Endothelial cell (in vitro differentiated cells): ENCODE measurements at regions not wholly inside any gene's neighbourhood (a gene's known extent, or its start where the extent isn't known, plus 50 kb on each side); places are given as distances from the start of the nearest gene placed in this dataset.

Experiments used
- DNase-seq: peaks from one replicate; pipeline ENCODE4 v3.0.0; 2021; ENCODE audit warnings: low spot score
- H3K27ac Mint-ChIP-seq: one replicate; pipeline ENCODE4 v1.8.0; 2021; ENCODE audit warnings: mixed read lengths, inconsistent platforms; ENCODE audit not compliant: unreplicated experiment
- H3K27me3 Mint-ChIP-seq: one replicate; pipeline ENCODE4 v1.8.0; 2021; ENCODE audit warnings: mild to moderate bottlenecking, moderate library complexity, mixed read lengths, inconsistent platforms; ENCODE audit not compliant: unreplicated experiment
- H3K36me3 Mint-ChIP-seq: one replicate; pipeline ENCODE4 v1.8.0; 2021; ENCODE audit warnings: mild to moderate bottlenecking, low read depth, mixed read lengths, inconsistent platforms; ENCODE audit not compliant: unreplicated experiment
- H3K4me1 Mint-ChIP-seq: one replicate; pipeline ENCODE4 v1.8.0; 2021; ENCODE audit warnings: mild to moderate bottlenecking, mixed read lengths, inconsistent platforms; ENCODE audit not compliant: unreplicated experiment
- H3K4me3 Mint-ChIP-seq: one replicate; pipeline ENCODE4 v1.8.0; 2021; ENCODE audit warnings: mild to moderate bottlenecking, mixed read lengths, inconsistent platforms; ENCODE audit not compliant: unreplicated experiment
- H3K9me3 Mint-ChIP-seq: one replicate; pipeline ENCODE4 v1.8.0; 2021; ENCODE audit warnings: mixed read lengths, inconsistent platforms; ENCODE audit not compliant: unreplicated experiment
- TF ChIP-seq, protein P1 (sequence below): fragments of 200-600 bp; sonication (generic); IDR thresholded peaks from one replicate; pipeline ENCODE4 v1.5.0; 2021; ENCODE audit warnings: antibody characterized with exemption; ENCODE audit not compliant: unreplicated experiment

DNA sequence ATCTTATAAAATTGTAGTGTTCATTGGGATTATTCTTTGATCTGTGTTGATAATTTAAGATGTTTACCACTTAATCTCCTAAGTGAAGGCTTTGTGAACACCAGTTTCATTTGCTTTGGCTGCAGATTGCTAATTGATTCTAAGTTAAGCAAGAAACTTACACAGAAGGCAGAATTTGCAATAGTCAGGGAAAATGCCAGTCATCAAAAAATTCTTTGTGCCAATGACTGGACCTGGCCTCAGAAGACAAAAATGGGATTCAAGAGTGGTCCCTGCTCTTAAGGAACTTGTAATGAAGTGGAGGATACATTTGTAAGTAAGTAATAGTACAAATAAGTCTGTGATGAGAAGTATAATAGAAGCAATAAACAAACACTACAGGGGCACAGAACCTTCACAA is 63.3 kb upstream of the EXOC2 start:
- Mint-ChIP-seq H3K4me3 (no peak overlapping the region), H3K27me3 (no peaks in the 10 kb centered on the region), H3K27ac (no peak overlapping the region), H3K4me1 (no peaks in the 10 kb centered on the region), H3K9me3 (no peaks in the 10 kb centered on the region), H3K36me3 (no peaks in the 10 kb centered on the region)
- DNase-seq = no peak
- TF ChIP-seq, protein P1, sequence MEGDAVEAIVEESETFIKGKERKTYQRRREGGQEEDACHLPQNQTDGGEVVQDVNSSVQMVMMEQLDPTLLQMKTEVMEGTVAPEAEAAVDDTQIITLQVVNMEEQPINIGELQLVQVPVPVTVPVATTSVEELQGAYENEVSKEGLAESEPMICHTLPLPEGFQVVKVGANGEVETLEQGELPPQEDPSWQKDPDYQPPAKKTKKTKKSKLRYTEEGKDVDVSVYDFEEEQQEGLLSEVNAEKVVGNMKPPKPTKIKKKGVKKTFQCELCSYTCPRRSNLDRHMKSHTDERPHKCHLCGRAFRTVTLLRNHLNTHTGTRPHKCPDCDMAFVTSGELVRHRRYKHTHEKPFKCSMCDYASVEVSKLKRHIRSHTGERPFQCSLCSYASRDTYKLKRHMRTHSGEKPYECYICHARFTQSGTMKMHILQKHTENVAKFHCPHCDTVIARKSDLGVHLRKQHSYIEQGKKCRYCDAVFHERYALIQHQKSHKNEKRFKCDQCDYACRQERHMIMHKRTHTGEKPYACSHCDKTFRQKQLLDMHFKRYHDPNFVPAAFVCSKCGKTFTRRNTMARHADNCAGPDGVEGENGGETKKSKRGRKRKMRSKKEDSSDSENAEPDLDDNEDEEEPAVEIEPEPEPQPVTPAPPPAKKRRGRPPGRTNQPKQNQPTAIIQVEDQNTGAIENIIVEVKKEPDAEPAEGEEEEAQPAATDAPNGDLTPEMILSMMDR = no peak

DNA sequence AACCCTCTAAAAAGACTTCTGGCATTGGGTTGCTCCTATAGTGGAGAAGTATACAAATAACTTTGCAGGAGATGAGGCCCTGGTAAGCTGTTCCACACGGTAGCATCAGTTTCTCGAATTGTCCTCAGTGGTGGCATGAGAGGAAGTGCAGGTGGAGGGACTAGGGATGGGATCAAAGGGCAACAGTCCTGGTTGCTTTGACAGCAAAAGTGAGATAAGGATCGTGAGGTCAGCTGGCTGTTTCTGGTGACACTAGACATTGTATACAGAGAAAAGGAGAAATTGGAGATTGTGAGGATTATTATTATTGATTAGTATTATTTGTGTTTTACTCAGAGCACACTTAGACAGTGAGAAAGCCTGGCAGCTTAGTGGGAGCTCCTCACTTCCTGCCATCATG is 61.3 kb upstream of the EXOC2 start:
- H3K4me3 Mint-ChIP-seq = no peak overlapping the region
- no peak overlapping the region for H3K27ac Mint-ChIP-seq
- H3K27me3 Mint-ChIP-seq = no peaks in the 10 kb centered on the region

DNA sequence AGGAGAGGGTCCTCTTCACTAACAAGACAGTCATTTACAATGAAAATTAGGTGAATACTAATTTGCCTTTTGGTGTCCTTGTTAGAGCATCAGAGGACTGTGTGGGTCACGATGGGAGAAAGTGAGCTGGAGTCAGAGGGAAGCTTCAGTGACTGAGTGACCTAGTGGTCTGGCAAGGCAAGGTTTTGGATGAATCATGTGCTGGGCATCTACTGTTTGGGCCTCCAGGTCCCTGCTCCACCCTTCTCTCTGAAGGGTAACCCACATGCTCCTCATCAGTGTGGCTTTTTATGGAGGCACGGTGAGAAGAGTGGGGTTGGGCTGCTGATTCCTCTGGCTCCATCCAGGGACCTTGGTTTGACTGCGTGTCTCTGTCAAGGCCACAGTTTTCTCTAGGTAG is 60.5 kb upstream of the EXOC2 start:
- DNase-seq = no peak
- TF ChIP-seq, protein P1 = no peak
- Mint-ChIP-seq H3K27me3 (no peaks in the 10 kb centered on the region), H3K9me3 (no peaks in the 10 kb centered on the region), H3K27ac (no peak overlapping the region), H3K36me3 (no peaks in the 10 kb centered on the region), H3K4me3 (no peak overlapping the region), H3K4me1 (no peaks in the 10 kb centered on the region)

More for the DNA sequence above, 61.3 kb upstream of the EXOC2 start:
- Mint-ChIP-seq H3K36me3 (no peaks in the 10 kb centered on the region), H3K9me3 (no peaks in the 10 kb centered on the region), H3K4me1 (no peaks in the 10 kb centered on the region)
- TF ChIP-seq, protein P1 = no peak
- no peak for DNase-seq

DNA sequence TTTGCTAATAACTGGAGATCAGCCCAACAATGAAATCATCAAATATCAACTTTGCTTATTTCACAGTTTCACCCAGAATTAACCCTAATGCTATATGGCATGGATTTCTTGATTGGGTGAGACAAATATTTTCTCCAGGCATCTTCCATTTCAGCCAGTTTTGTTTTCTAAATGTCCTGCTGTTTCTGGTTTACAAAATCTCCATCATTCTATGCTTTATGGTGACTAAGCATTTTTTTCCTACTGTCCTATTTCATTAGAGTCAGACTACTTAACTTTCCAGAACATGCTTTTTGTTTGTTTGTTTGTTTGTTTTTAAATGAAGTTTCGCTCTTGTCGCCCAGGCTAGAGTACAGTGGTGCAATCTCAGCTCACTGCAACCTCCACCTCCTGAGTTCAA is 59.5 kb upstream of the EXOC2 start:
- no peak overlapping the region for H3K27ac Mint-ChIP-seq
- no peaks in the 10 kb centered on the region for H3K9me3 Mint-ChIP-seq
- TF ChIP-seq, protein P1 = no peak
- H3K4me3 Mint-ChIP-seq = no peak overlapping the region
- H3K27me3 Mint-ChIP-seq = no peaks in the 10 kb centered on the region
- peaks cover 1% of the 10 kb centered on the region for H3K4me1 Mint-ChIP-seq
- no peak for DNase-seq
- no peaks in the 10 kb centered on the region for H3K36me3 Mint-ChIP-seq

DNA sequence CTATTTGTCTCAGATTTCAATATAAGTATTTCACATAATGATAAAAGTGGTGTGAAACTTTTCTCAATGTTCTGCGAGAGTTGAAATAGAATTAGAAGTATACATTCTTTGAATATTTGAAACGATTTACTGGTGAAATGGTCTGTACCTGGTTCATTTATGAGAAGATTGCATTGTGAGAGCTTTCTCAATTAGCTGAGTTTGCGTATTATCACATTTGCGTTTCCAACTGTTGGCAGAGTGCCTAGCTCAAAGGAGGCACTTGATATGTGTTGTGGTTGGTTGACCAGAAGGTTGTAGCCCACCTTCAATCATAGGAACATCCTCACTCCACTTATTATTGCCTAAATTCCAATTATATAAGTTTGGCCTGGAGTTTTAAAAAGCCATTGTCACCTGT is 58.8 kb upstream of the EXOC2 start:
- H3K4me3 Mint-ChIP-seq = no peak overlapping the region
- H3K27ac Mint-ChIP-seq = no peak overlapping the region
- no peaks in the 10 kb centered on the region for H3K9me3 Mint-ChIP-seq
- H3K27me3 Mint-ChIP-seq = no peaks in the 10 kb centered on the region
- TF ChIP-seq, protein P1 = no peak
- no peaks in the 10 kb centered on the region for H3K36me3 Mint-ChIP-seq
- H3K4me1 Mint-ChIP-seq = peaks cover 7% of the 10 kb centered on the region
- DNase-seq = no peak
